ENCODE measurements at regions not wholly inside any gene's neighbourhood (a gene's known extent, or its start where the extent isn't known, plus 50 kb on each side); places are given as distances from the start of the nearest gene placed in this dataset.

DNA sequence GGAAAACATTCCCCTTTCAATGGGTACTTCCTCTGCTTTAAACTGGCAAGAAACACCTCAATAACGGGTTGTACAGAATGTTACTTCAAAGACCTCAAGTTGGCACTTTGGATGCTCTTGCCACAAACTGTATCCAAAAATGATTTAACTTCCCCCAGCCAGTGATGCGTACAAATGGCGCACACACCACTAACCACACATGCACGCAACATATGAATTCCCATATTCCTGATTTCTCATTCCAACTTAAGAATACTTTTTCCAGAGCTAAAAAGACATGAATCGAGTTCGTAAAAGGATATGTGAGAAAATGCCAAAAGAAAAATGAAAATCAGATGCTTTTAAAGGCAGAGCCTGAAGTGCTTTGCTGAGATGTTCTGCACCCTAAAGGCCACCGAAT lies 388.0 kb upstream of the PIK3R1 start:
- Histone ChIP-seq H3K14ac (ENCODE audit: low read length in 2 of 2) (no peak overlapping the region), H3K79me1 (replicated peaks; ENCODE audit: low read length, poor library complexity, severe bottlenecking) (no peaks in the 10 kb centered on the region), H2BK15ac (ENCODE audit: low read depth, poor library complexity, severe bottlenecking) (no peak overlapping the region), H3K4me3 (ENCODE audit: insufficient read depth in 1 of 2, low read depth in 1 of 2, low read length in 2 of 2) (no peak overlapping the region), H3K4me1 (ENCODE audit: control insufficient read depth, insufficient read depth, low read depth, low read length) (no peaks in the 10 kb centered on the region), H3K27me3 (ENCODE audit: control insufficient read depth in 1 of 2, insufficient read depth in 1 of 2, low read length in 2 of 2) (no peaks in the 10 kb centered on the region), H4K91ac (ENCODE audit: low read length) (no peak overlapping the region), H3K36me3 (ENCODE audit: control insufficient read depth in 1 of 2, insufficient read depth in 2 of 2, low read depth in 1 of 2, low read length in 2 of 2) (no peaks in the 10 kb centered on the region), H3K9me3 (ENCODE audit: control insufficient read depth, low read length) (no peaks in the 10 kb centered on the region), H2AK5ac (ENCODE audit: low read length, severe bottlenecking) (no peak overlapping the region), H2BK12ac (ENCODE audit: low read length in 2 of 2) (no peak overlapping the region), H3K4ac (ENCODE audit: low read depth in 1 of 2, low read length in 2 of 2) (no peak overlapping the region), H3K4me2 (ENCODE audit: low read length, poor library complexity, severe bottlenecking) (no peak overlapping the region), H2BK120ac (ENCODE audit: low read depth, low read length) (no peak overlapping the region), H3K9ac (ENCODE audit: low read length) (no peak overlapping the region), H2BK5ac (ENCODE audit: low read depth, low read length, poor library complexity, severe bottlenecking) (no peak overlapping the region), H3K23ac (ENCODE audit: low read length in 2 of 2) (no peak overlapping the region), H4K8ac (ENCODE audit: low read length) (no peak overlapping the region), H2AFZ (ENCODE audit: low read depth, low read length) (no peak overlapping the region), H3K27ac (ENCODE audit: low read length, poor library complexity, severe bottlenecking) (no peak overlapping the region), H3K18ac (ENCODE audit: low read depth in 1 of 2, low read length in 2 of 2) (no peak overlapping the region)
- DNase-seq = no peak
- 93% methylated on average over 7 of the region's 7 CpGs for WGBS

DNA sequence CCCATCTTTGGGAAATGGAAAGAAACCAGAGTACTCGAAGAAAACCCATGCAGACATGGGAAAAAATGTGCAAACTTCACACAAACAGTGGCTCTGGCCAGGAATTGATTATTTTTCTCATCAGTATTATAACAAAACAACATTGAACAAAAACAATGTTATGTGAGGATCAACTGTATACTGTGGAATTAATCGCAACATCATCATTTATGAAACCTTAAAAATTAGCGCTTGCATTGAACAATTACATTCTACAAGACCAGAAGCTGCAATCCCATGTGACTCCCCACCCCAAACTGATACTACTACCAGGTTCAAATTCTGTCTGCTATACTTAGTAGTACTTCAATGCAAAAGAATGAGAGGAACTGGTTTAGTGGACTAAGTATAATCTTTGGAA lies 390.7 kb upstream of the PIK3R1 start:
- Histone ChIP-seq H4K8ac (ENCODE audit: low read length) (no peak overlapping the region), H3K4me2 (ENCODE audit: low read length, poor library complexity, severe bottlenecking) (no peak overlapping the region)

DNA sequence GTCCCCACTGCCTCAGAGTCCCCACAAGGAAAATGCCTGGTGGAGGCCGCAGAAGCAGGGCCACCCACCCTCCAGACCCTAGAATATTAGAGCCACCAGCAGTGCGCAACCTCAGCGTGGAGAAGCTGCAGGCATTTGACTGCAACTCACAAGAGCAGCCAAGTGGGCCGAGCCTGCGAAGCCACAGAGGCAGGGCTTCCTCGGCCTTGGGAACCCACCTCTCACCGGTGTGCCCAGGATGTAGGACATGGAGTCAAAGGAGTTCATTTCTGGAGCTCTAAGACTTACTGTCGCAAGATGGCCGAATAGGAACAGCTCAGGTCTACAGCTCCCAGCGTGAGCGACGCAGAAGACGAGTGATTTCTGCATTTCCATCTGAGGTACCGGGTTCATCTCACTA lies 397.9 kb upstream of the PIK3R1 start:
- Histone ChIP-seq H3K4me2 (ENCODE audit: low read length, poor library complexity, severe bottlenecking) (no peak overlapping the region), H3K9ac (ENCODE audit: low read length) (no peak overlapping the region), H3K4me1 (ENCODE audit: control insufficient read depth, insufficient read depth, low read depth, low read length) (no peaks in the 10 kb centered on the region), H2AK5ac (ENCODE audit: low read length, severe bottlenecking) (no peak overlapping the region), H2AFZ (ENCODE audit: low read depth, low read length) (no peak overlapping the region), H3K36me3 (ENCODE audit: control insufficient read depth in 1 of 2, insufficient read depth in 2 of 2, low read depth in 1 of 2, low read length in 2 of 2) (no peaks in the 10 kb centered on the region), H3K4me3 (ENCODE audit: insufficient read depth in 1 of 2, low read depth in 1 of 2, low read length in 2 of 2) (no peak overlapping the region), H2BK15ac (ENCODE audit: low read depth, poor library complexity, severe bottlenecking) (no peak overlapping the region), H4K8ac (ENCODE audit: low read length) (no peak overlapping the region), H3K23ac (ENCODE audit: low read length in 2 of 2) (no peak overlapping the region), H3K18ac (ENCODE audit: low read depth in 1 of 2, low read length in 2 of 2) (peak overlapping the region in 1 of 2 experiments; percentile 12), H3K27ac (ENCODE audit: low read length, poor library complexity, severe bottlenecking) (no peak overlapping the region), H3K27me3 (ENCODE audit: control insufficient read depth in 1 of 2, insufficient read depth in 1 of 2, low read length in 2 of 2) (no peaks in the 10 kb centered on the region), H2BK12ac (ENCODE audit: low read length in 2 of 2) (no peak overlapping the region), H2BK120ac (ENCODE audit: low read depth, low read length) (no peak overlapping the region), H3K4ac (ENCODE audit: low read depth in 1 of 2, low read length in 2 of 2) (no peak overlapping the region), H2BK5ac (ENCODE audit: low read depth, low read length, poor library complexity, severe bottlenecking) (no peak overlapping the region), H3K14ac (ENCODE audit: low read length in 2 of 2) (peak overlapping the region in 1 of 2 experiments; percentile 48), H3K79me1 (replicated peaks; ENCODE audit: low read length, poor library complexity, severe bottlenecking) (no peaks in the 10 kb centered on the region), H3K9me3 (ENCODE audit: control insufficient read depth, low read length) (no peaks in the 10 kb centered on the region), H4K91ac (ENCODE audit: low read length) (no peak overlapping the region)
- no peak for DNase-seq
- WGBS = 85% methylated on average over 13 of the region's 14 CpGs

More for the DNA sequence above, 390.7 kb upstream of the PIK3R1 start:
- no peak overlapping the region for H3K4ac ChIP-seq (ENCODE audit: low read depth in 1 of 2, low read length in 2 of 2)
- H3K27me3 ChIP-seq (ENCODE audit: control insufficient read depth in 1 of 2, insufficient read depth in 1 of 2, low read length in 2 of 2) = no peaks in the 10 kb centered on the region
- H3K4me3 ChIP-seq (ENCODE audit: insufficient read depth in 1 of 2, low read depth in 1 of 2, low read length in 2 of 2) = no peak overlapping the region
- H2BK5ac ChIP-seq (ENCODE audit: low read depth, low read length, poor library complexity, severe bottlenecking) = no peak overlapping the region
- no peaks in the 10 kb centered on the region for H3K9me3 ChIP-seq (ENCODE audit: control insufficient read depth, low read length)
- no peak overlapping the region for H3K18ac ChIP-seq (ENCODE audit: low read depth in 1 of 2, low read length in 2 of 2)
- H3K36me3 ChIP-seq (ENCODE audit: control insufficient read depth in 1 of 2, insufficient read depth in 2 of 2, low read depth in 1 of 2, low read length in 2 of 2) = no peaks in the 10 kb centered on the region
- no peak overlapping the region for H2AFZ ChIP-seq (ENCODE audit: low read depth, low read length)
- no peaks in the 10 kb centered on the region for H3K4me1 ChIP-seq (ENCODE audit: control insufficient read depth, insufficient read depth, low read depth, low read length)
- WGBS = 93% methylated on average over 3 of the region's 3 CpGs
- no peak overlapping the region for H3K9ac ChIP-seq (ENCODE audit: low read length)
- no peak overlapping the region for H2BK15ac ChIP-seq (ENCODE audit: low read depth, poor library complexity, severe bottlenecking)
- DNase-seq = no peak
- H3K23ac ChIP-seq (ENCODE audit: low read length in 2 of 2) = no peak overlapping the region
- no peak overlapping the region for H2BK120ac ChIP-seq (ENCODE audit: low read depth, low read length)
- H2BK12ac ChIP-seq (ENCODE audit: low read length in 2 of 2) = no peak overlapping the region
- H2AK5ac ChIP-seq (ENCODE audit: low read length, severe bottlenecking) = no peak overlapping the region
- H3K79me1 ChIP-seq (replicated peaks; ENCODE audit: low read length, poor library complexity, severe bottlenecking) = no peaks in the 10 kb centered on the region
- no peak overlapping the region for H3K27ac ChIP-seq (ENCODE audit: low read length, poor library complexity, severe bottlenecking)
- no peak overlapping the region for H4K91ac ChIP-seq (ENCODE audit: low read length)
- H3K14ac ChIP-seq (ENCODE audit: low read length in 2 of 2) = no peak overlapping the region

GRCh38 chr5:67816456-67816855 lies 399.1 kb upstream of the PIK3R1 start:
- Histone ChIP-seq H2AFZ (ENCODE audit: low read depth, low read length) (no peak overlapping the region), H3K9ac (ENCODE audit: low read length) (no peak overlapping the region), H4K8ac (ENCODE audit: low read length) (no peak overlapping the region), H3K4me3 (ENCODE audit: insufficient read depth in 1 of 2, low read depth in 1 of 2, low read length in 2 of 2) (no peak overlapping the region), H3K36me3 (ENCODE audit: control insufficient read depth in 1 of 2, insufficient read depth in 2 of 2, low read depth in 1 of 2, low read length in 2 of 2) (no peaks in the 10 kb centered on the region), H3K27me3 (ENCODE audit: control insufficient read depth in 1 of 2, insufficient read depth in 1 of 2, low read length in 2 of 2) (no peaks in the 10 kb centered on the region), H3K4ac (ENCODE audit: low read depth in 1 of 2, low read length in 2 of 2) (no peak overlapping the region), H3K4me1 (ENCODE audit: control insufficient read depth, insufficient read depth, low read depth, low read length) (no peaks in the 10 kb centered on the region), H3K23ac (ENCODE audit: low read length in 2 of 2) (no peak overlapping the region), H2AK5ac (ENCODE audit: low read length, severe bottlenecking) (no peak overlapping the region), H2BK15ac (ENCODE audit: low read depth, poor library complexity, severe bottlenecking) (no peak overlapping the region), H2BK120ac (ENCODE audit: low read depth, low read length) (no peak overlapping the region), H3K14ac (ENCODE audit: low read length in 2 of 2) (no peak overlapping the region), H3K4me2 (ENCODE audit: low read length, poor library complexity, severe bottlenecking) (no peak overlapping the region), H4K91ac (ENCODE audit: low read length) (no peak overlapping the region), H3K18ac (ENCODE audit: low read depth in 1 of 2, low read length in 2 of 2) (no peak overlapping the region), H3K27ac (ENCODE audit: low read length, poor library complexity, severe bottlenecking) (no peak overlapping the region), H2BK5ac (ENCODE audit: low read depth, low read length, poor library complexity, severe bottlenecking) (no peak overlapping the region), H3K79me1 (replicated peaks; ENCODE audit: low read length, poor library complexity, severe bottlenecking) (no peaks in the 10 kb centered on the region), H2BK12ac (ENCODE audit: low read length in 2 of 2) (no peak overlapping the region), H3K9me3 (ENCODE audit: control insufficient read depth, low read length) (no peaks in the 10 kb centered on the region)
- DNase-seq = no peak
